ENCODE measurements at regions not wholly inside any gene's neighbourhood (a gene's known extent, or its start where the extent isn't known, plus 50 kb on each side); places are given as distances from the start of the nearest gene placed in this dataset.

GRCh38 chr16:74183601-74184360, 112.8 kb upstream of the PSMD7 start (continued):
- TF ChIP-seq, protein P1, sequence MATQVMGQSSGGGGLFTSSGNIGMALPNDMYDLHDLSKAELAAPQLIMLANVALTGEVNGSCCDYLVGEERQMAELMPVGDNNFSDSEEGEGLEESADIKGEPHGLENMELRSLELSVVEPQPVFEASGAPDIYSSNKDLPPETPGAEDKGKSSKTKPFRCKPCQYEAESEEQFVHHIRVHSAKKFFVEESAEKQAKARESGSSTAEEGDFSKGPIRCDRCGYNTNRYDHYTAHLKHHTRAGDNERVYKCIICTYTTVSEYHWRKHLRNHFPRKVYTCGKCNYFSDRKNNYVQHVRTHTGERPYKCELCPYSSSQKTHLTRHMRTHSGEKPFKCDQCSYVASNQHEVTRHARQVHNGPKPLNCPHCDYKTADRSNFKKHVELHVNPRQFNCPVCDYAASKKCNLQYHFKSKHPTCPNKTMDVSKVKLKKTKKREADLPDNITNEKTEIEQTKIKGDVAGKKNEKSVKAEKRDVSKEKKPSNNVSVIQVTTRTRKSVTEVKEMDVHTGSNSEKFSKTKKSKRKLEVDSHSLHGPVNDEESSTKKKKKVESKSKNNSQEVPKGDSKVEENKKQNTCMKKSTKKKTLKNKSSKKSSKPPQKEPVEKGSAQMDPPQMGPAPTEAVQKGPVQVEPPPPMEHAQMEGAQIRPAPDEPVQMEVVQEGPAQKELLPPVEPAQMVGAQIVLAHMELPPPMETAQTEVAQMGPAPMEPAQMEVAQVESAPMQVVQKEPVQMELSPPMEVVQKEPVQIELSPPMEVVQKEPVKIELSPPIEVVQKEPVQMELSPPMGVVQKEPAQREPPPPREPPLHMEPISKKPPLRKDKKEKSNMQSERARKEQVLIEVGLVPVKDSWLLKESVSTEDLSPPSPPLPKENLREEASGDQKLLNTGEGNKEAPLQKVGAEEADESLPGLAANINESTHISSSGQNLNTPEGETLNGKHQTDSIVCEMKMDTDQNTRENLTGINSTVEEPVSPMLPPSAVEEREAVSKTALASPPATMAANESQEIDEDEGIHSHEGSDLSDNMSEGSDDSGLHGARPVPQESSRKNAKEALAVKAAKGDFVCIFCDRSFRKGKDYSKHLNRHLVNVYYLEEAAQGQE (IDR thresholded peaks at IDR 0.05; ENCODE audit: unreplicated experiment), result no peak

DNA sequence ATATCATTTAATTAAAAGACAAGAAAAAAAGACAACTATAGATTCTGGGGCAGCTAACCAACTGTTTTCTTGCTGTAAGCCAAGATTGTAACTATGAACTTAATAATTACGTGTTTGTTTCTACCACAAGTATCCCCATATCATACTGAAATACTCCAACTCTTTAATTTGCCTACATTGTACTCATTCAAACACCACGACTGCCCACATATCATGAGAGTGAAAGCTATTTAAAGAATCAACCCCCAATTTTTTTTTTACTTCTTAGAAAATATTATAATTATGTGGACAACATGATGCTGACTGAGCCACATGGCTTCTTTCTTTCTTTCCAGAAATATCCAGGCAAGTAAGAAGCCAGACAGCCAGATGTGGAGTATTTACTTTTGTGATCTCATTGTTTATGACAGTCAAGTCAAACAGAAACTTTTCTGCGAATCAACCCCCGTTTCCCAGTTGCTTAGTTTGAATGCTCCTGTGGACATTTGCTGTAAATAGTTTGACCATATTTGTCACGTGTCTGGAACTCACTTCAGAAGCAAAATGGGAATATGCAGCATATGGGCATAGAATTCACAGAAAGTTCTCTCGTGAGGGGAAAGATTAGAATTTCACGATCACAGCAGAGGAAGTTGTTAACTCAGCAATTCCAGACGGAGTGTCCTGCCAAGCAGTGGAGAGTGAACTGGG, 126.8 kb upstream of the PSMD7 start:
- ATAC-seq, result no peak
- no peak overlapping the region for H3K4me3 ChIP-seq
- no peaks in the 10 kb centered on the region for H4K20me1 ChIP-seq (replicated peaks; ENCODE audit: insufficient read depth)
- no peak for DNase-seq (ENCODE audit: low spot score)
- H3K36me3 ChIP-seq (ENCODE audit: insufficient read depth), result no peaks in the 10 kb centered on the region
- no peaks in the 10 kb centered on the region for H3K27me3 ChIP-seq (ENCODE audit: insufficient read depth)
- H3K27ac Mint-ChIP-seq, result no peak overlapping the region
- H3K4me3 Mint-ChIP-seq, result no peak overlapping the region
- H2AFZ ChIP-seq, result peak overlapping the region; percentile 79
- H3K9me2 ChIP-seq (ENCODE audit: insufficient read depth), result 0 out of 2 replicates have a peak, but pooled peaks cover 9% of the 10 kb centered on the region
- H3K4me2 ChIP-seq, result no peak overlapping the region
- no peaks in the 10 kb centered on the region for H3K79me2 ChIP-seq (replicated peaks; ENCODE audit: insufficient read depth)
- H3K4me1 ChIP-seq (ENCODE audit: insufficient read depth), result no peaks in the 10 kb centered on the region
- H3K4me1 Mint-ChIP-seq, result peaks cover 2% of the 10 kb centered on the region; the same call in 1 of the 3 replicates
- TF ChIP-seq ETS1 (IDR thresholded peaks at IDR 0.05) (no peak), EZH2 (IDR thresholded peaks at IDR 0.05; ENCODE audit: low read depth, unreplicated experiment) (no peak)
- TF ChIP-seq, protein P1 (IDR thresholded peaks at IDR 0.05; ENCODE audit: unreplicated experiment), result no peak
- no peak overlapping the region for H3K27ac ChIP-seq (ENCODE audit: low read depth)
- H3K36me3 Mint-ChIP-seq (ENCODE audit: low read depth), result no peaks in the 10 kb centered on the region
- H3K27me3 Mint-ChIP-seq (ENCODE audit: insufficient read depth, low read depth, poor library complexity), result no peaks in the 10 kb centered on the region
- H3K9me3 Mint-ChIP-seq, result no peaks in the 10 kb centered on the region; the same call in 2 of the 3 replicates
- no peaks in the 10 kb centered on the region for H3F3A ChIP-seq (replicated peaks; ENCODE audit: low read depth)
